IMR-90 (cell line): ENCODE measurements at regions not wholly inside any gene's neighbourhood (a gene's known extent, or its start where the extent isn't known, plus 50 kb on each side); places are given as distances from the start of the nearest gene placed in this dataset.

Experiments
- ATAC-seq: fragments of 200-7000 bp; cut with Tn5 transposase; 2 replicates; pipeline ENCODE4 v1.9.1; 2020; ENCODE audit warnings: low read depth, mild to moderate bottlenecking, moderate library complexity
- BruUV-seq: library from RNA; stranded (reverse); fragments of 400-500 nt; replicated peaks from 2 replicates; lab custom pipeline; 2021; lab: Mats Ljungman, UMichigan
- CTCF ChIA-PET: fragments of 300-600 bp; formaldehyde crosslinking; extraction: SDS; loops from one replicate; lab custom pipeline; 2021; ENCODE audit warnings: antibody characterized with exemption; lab: Yijun Ruan, JAX
- POLR2A ChIA-PET: fragments of 300-600 bp; sonication (Branson Sonifier 250); formaldehyde crosslinking; loops from one replicate; lab custom pipeline; 2022; ENCODE audit warnings: antibody characterized with exemption; ENCODE audit not compliant: unreplicated experiment; lab: Charles Lee
- DNase-seq: peaks from one replicate; pipeline ENCODE4 v3.0.0; 2013
- H2AFZ ChIP-seq: replicated peaks from 2 replicates; pipeline ENCODE3; 2013; ENCODE audit warnings: low read length, mild to moderate bottlenecking; ENCODE audit not compliant: poor library complexity
- H2AK5ac ChIP-seq: 2 replicates; pipeline ENCODE4 v1.6.1; 2013; ENCODE audit warnings: low read depth, low read length, inconsistent platforms
- H2AK9ac ChIP-seq: replicated peaks from 2 replicates; pipeline ENCODE3; 2013; ENCODE audit warnings: mild to moderate bottlenecking, low read depth, low read length, moderate library complexity; ENCODE audit not compliant: poor library complexity
- H2BK120ac ChIP-seq: 2 replicates; pipeline ENCODE4 v1.6.1; 2013; ENCODE audit warnings: low read depth, low read length, inconsistent platforms
- H2BK15ac ChIP-seq: 3 replicates; pipeline ENCODE4 v1.6.1; 2013; ENCODE audit warnings: low read depth, low read length, inconsistent platforms
- H2BK20ac ChIP-seq: 2 replicates; pipeline ENCODE4 v1.6.1; 2013; ENCODE audit warnings: low read depth, mild to moderate bottlenecking, inconsistent platforms, low read length, moderate library complexity
- H2BK5ac ChIP-seq: 2 replicates; pipeline ENCODE4 v1.6.1; 2013; ENCODE audit warnings: mild to moderate bottlenecking, low read depth, low read length, inconsistent platforms; ENCODE audit not compliant: poor library complexity, severe bottlenecking
- H3K14ac ChIP-seq: replicated peaks from 2 replicates; pipeline ENCODE4 v1.6.1; 2013; ENCODE audit warnings: low read depth, low read length, inconsistent platforms
- H3K18ac ChIP-seq: 2 replicates; pipeline ENCODE4 v1.6.1; 2013; ENCODE audit warnings: low read depth, low read length, control low read depth
- H3K23ac ChIP-seq: 2 replicates; pipeline ENCODE4 v1.6.1; 2013; ENCODE audit warnings: low read depth, low read length, inconsistent platforms
- H3K27ac ChIP-seq: 2 replicates; pipeline ENCODE4 v1.5.1; 2013; ENCODE audit warnings: mild to moderate bottlenecking, control low read depth, low read length; ENCODE audit not compliant: insufficient read depth
- H3K27me3 ChIP-seq: 2 replicates; pipeline ENCODE4 v1.6.1; 2013; ENCODE audit warnings: low read length; ENCODE audit not compliant: control insufficient read depth, insufficient read depth
- H3K36me3 ChIP-seq: 2 replicates; pipeline ENCODE4 v1.6.1; 2013; ENCODE audit warnings: low read length, mixed read lengths; ENCODE audit not compliant: control insufficient read depth, insufficient read depth
- H3K4ac ChIP-seq: 2 replicates; pipeline ENCODE4 v1.6.1; 2013; ENCODE audit warnings: low read depth, low read length, inconsistent platforms
- H3K4me1 ChIP-seq: 2 replicates; pipeline ENCODE4 v1.6.1; 2013; ENCODE audit warnings: low read length, mixed read lengths; ENCODE audit not compliant: control insufficient read depth, insufficient read depth
- H3K4me2 ChIP-seq: 2 replicates; pipeline ENCODE4 v1.6.1; 2013; ENCODE audit warnings: low read depth, mild to moderate bottlenecking, control low read depth, low read length, moderate library complexity
- H3K4me3 ChIP-seq: 2 replicates; pipeline ENCODE4 v1.5.1; 2013; ENCODE audit warnings: low read depth, mild to moderate bottlenecking, control low read depth, low read length, moderate library complexity; ENCODE audit not compliant: insufficient read depth
- H3K56ac ChIP-seq: 2 replicates; pipeline ENCODE4 v1.6.1; 2013; ENCODE audit warnings: low read length, inconsistent platforms; ENCODE audit not compliant: insufficient read depth; ENCODE audit errors: extremely low read depth
- H3K79me1 ChIP-seq, 2 experiments: 2 replicates each; pipeline ENCODE4 v1.6.1; 2013; ENCODE audit warnings: low read length in 2 of 2, inconsistent platforms in 1 of 2, low read depth in 1 of 2
- H3K9ac ChIP-seq: 2 replicates; pipeline ENCODE4 v1.6.1; 2013; ENCODE audit warnings: low read depth, low read length, control low read depth
- H3K9me1 ChIP-seq: 2 replicates; pipeline ENCODE4 v1.6.1; 2013; ENCODE audit warnings: low read length, inconsistent platforms; ENCODE audit not compliant: insufficient read depth
- H3K9me3 ChIP-seq: 2 replicates; pipeline ENCODE4 v1.6.1; 2013; ENCODE audit warnings: low read length; ENCODE audit not compliant: control insufficient read depth, insufficient read depth
- H4K20me1 ChIP-seq: 2 replicates; pipeline ENCODE4 v1.6.1; 2013; ENCODE audit warnings: low read length, inconsistent platforms; ENCODE audit not compliant: insufficient read depth
- H4K5ac ChIP-seq: 2 replicates; pipeline ENCODE4 v1.6.1; 2013; ENCODE audit warnings: mild to moderate bottlenecking, low read depth, low read length, control low read depth
- H4K8ac ChIP-seq, 2 experiments: 2 replicates each; pipeline ENCODE4 v1.6.1; 2013; ENCODE audit warnings: low read depth in 2 of 2, low read length in 2 of 2, control low read depth in 1 of 2, inconsistent platforms in 1 of 2
- H4K91ac ChIP-seq: 2 replicates; pipeline ENCODE4 v1.6.1; 2013; ENCODE audit warnings: low read depth, low read length, inconsistent platforms; ENCODE audit not compliant: insufficient read depth
- BHLHE40 ChIP-seq: fragments of 150-350 bp; IDR thresholded peaks from 2 replicates; pipeline ENCODE4 v1.6.1; 2016; ENCODE audit warnings: mild to moderate bottlenecking, low read depth, low read length
- CEBPB ChIP-seq: IDR thresholded peaks from 2 replicates; pipeline ENCODE4 v1.6.1; 2012; ENCODE audit warnings: low read depth, low read length, improper control_type of control experiment
- CHD1 ChIP-seq: IDR thresholded peaks from 2 replicates; pipeline ENCODE4 v1.6.1; 2012; ENCODE audit warnings: low read depth, low read length, improper control_type of control experiment
- CTCF ChIP-seq: conservative IDR thresholded peaks from 2 replicates; pipeline ENCODE4 v1.5.1; 2012; ENCODE audit warnings: mild to moderate bottlenecking, low read depth, low read length, improper control_type of control experiment
- ELK1 ChIP-seq: fragments of 150-350 bp; IDR thresholded peaks from 2 replicates; pipeline ENCODE4 v1.6.1; 2016; ENCODE audit warnings: low read depth, mild to moderate bottlenecking, low read length, moderate library complexity, borderline replicate concordance
- FOS ChIP-seq: fragments of 150-350 bp; IDR thresholded peaks from 2 replicates; pipeline ENCODE4 v1.6.1; 2016; ENCODE audit warnings: low read depth, low read length
- MAFK ChIP-seq: IDR thresholded peaks from 2 replicates; pipeline ENCODE4 v1.6.1; 2012; ENCODE audit warnings: low read depth, low read length, improper control_type of control experiment
- MAZ ChIP-seq: IDR thresholded peaks from 2 replicates; pipeline ENCODE4 v1.6.1; 2012; ENCODE audit warnings: low read depth, mild to moderate bottlenecking, low read length, improper control_type of control experiment, moderate library complexity, borderline replicate concordance
- MXI1 ChIP-seq: IDR thresholded peaks from 2 replicates; pipeline ENCODE4 v1.6.1; 2012; ENCODE audit warnings: low read depth, mild to moderate bottlenecking, low read length, moderate library complexity, borderline replicate concordance
- NFE2L2 ChIP-seq: fragments of 150-350 bp; IDR thresholded peaks from 2 replicates; pipeline ENCODE4 v1.6.1; 2016; ENCODE audit warnings: low read depth, mild to moderate bottlenecking, low read length
- POLR2A ChIP-seq: IDR thresholded peaks from 2 replicates; pipeline ENCODE4 v1.6.1; 2012; ENCODE audit warnings: mild to moderate bottlenecking, low read depth, low read length
- RAD21 ChIP-seq: IDR thresholded peaks from 2 replicates; pipeline ENCODE4 v1.6.1; 2012; ENCODE audit warnings: low read length, improper control_type of control experiment
- RCOR1 ChIP-seq: IDR thresholded peaks from 2 replicates; pipeline ENCODE4 v1.6.1; 2012; ENCODE audit warnings: mild to moderate bottlenecking, low read length, improper control_type of control experiment; ENCODE audit not compliant: insufficient replicate concordance
- RFX5 ChIP-seq: IDR thresholded peaks from 2 replicates; pipeline ENCODE4 v1.8.0; 2012; ENCODE audit warnings: low read depth, mild to moderate bottlenecking, low read length, moderate library complexity
- SMC3 ChIP-seq: fragments of 150-350 bp; IDR thresholded peaks from 2 replicates; pipeline ENCODE4 v1.6.1; 2016; ENCODE audit warnings: low read depth, mild to moderate bottlenecking, antibody characterized with exemption, low read length, moderate library complexity
- WGBS, 2 experiments: methylation state at CpG; one replicate each; pipeline versions ENCODE4 v1.1.5 to v1.1.7; 2013; ENCODE audit warnings: missing lambda C conversion rate in 2 of 2; ENCODE audit not compliant: insufficient read length in 1 of 2; ENCODE audit errors: extremely low coverage in 2 of 2; 5-methylcytosine and 5-hydroxymethylcytosine counted together
- dilution Hi-C: fragments of 300-500 bp; cut with HindIII; formaldehyde crosslinking; loops from one replicate; pipeline ENCODE4 v1.14.3; 2018; ENCODE audit warnings: low sequenced_read_pairs; ENCODE audit not compliant: unreplicated experiment
- in situ Hi-C: fragments of 300-500 bp; cut with MboI; formaldehyde crosslinking; loops from 3 replicates; pipeline ENCODE4 v1.14.3; 2019; ENCODE audit warnings: low sequenced_read_pairs, inconsistent platforms, mixed read lengths
- intact Hi-C: fragments of 100-400 bp; cut with micrococcal nuclease; formaldehyde crosslinking; loops from 2 replicates; pipeline ENCODE4 v1.10.0; 2022

GRCh38 chr1:203986887-203987461 is 85.9 kb upstream of the SOX13 start:
- Histone ChIP-seq H2AK5ac (no peak overlapping the region), H3K4ac (no peak overlapping the region), H3K79me1 (no peaks in the 10 kb centered on the region), H3K36me3 (no peaks in the 10 kb centered on the region), H3K27ac (no peak overlapping the region), H4K91ac (no peak overlapping the region), H3K56ac (no peak overlapping the region), H3K9ac (no peak overlapping the region), H3K4me3 (no peak overlapping the region), H2BK120ac (no peak overlapping the region), H2BK5ac (no peak overlapping the region), H4K8ac (no peak overlapping the region), H2BK20ac (no peak overlapping the region), H3K9me3 (no peaks in the 10 kb centered on the region), H3K9me1 (no peaks in the 10 kb centered on the region), H2AFZ (no peak overlapping the region), H4K5ac (no peak overlapping the region), H3K4me1 (no peaks in the 10 kb centered on the region), H2AK9ac (no peak overlapping the region), H2BK15ac (no peak overlapping the region), H3K4me2 (no peak overlapping the region), H3K18ac (no peak overlapping the region), H4K20me1 (no peaks in the 10 kb centered on the region), H3K23ac (no peak overlapping the region), H3K27me3 (peaks cover 31% of the 10 kb centered on the region), H3K14ac (no peak overlapping the region)
- no TSS peak for BruUV-seq
- POLR2A ChIA-PET, result no interaction called here
- in situ Hi-C loops (no loop called here), intact Hi-C loops (no loop called here), dilution Hi-C loops (no loop called here)
- no peak for TF ChIP-seq RAD21
- TF ChIP-seq FOS, result no peak
- no peak for TF ChIP-seq CHD1
- no peak for TF ChIP-seq CEBPB
- no peak for TF ChIP-seq NFE2L2
- TF ChIP-seq CTCF, result no peak
- no peak for TF ChIP-seq MAFK
- TF ChIP-seq BHLHE40, result no peak
- TF ChIP-seq RCOR1, result no peak
- no peak for TF ChIP-seq ELK1
- TF ChIP-seq MXI1, result no peak
- no peak for TF ChIP-seq POLR2A
- no peak for TF ChIP-seq RFX5
- TF ChIP-seq SMC3, result no peak
- no peak for TF ChIP-seq MAZ
- DNase-seq (no peak), ATAC-seq (no peak)
- 48% methylated on average over 3 of the region's 5 CpGs; no CpG with 5 or more reads in 1 of the 2 experiments for WGBS, 2 experiments
- CTCF ChIA-PET, result no interaction called here
